Ascending aorta (tissue), 2 donors: ENCODE measurements at regions not wholly inside any gene's neighbourhood (a gene's known extent, or its start where the extent isn't known, plus 50 kb on each side); places are given as distances from the start of the nearest gene placed in this dataset.

Experiments
- DNase-seq, 2 donors: peaks; one replicate each; pipeline ENCODE4 v3.0.0-alpha.2; 2019; ENCODE audit warnings: low spot score in 2 of 2
- H3K27ac ChIP-seq, 2 donors: fragments of 200-600 bp; sonication (generic); one replicate each; pipeline ENCODE4 v1.5.1; 2016 to 2017; ENCODE audit warnings: mild to moderate bottlenecking in 1 of 2
- H3K27me3 ChIP-seq: fragments of 200-600 bp; sonication (generic); one replicate; pipeline ENCODE4 v1.5.1; 2017
- H3K36me3 ChIP-seq, 2 donors: fragments of 200-600 bp; sonication (generic); one replicate each; pipeline ENCODE4 v1.5.1; 2016
- H3K4me1 ChIP-seq, 2 donors: fragments of 200-600 bp; sonication (generic); one replicate each; pipeline ENCODE4 v1.5.1; 2016 to 2017; ENCODE audit warnings: mild to moderate bottlenecking in 1 of 2
- H3K4me3 ChIP-seq, 2 donors: fragments of 200-600 bp; sonication (generic); one replicate each; pipeline ENCODE4 v1.5.1; 2016 to 2017; ENCODE audit warnings: mild to moderate bottlenecking in 1 of 2
- H3K9me3 ChIP-seq, 2 donors: fragments of 200-600 bp; sonication (generic); one replicate each; pipeline ENCODE4 v1.5.1; 2016
- CTCF ChIP-seq, 3 experiments: fragments of 200-600 bp in 2 of 3; fragments of 450-650 bp in 1 of 3; sonication (generic) in 2 of 3; IDR thresholded peaks; one replicate each; pipeline ENCODE4 v1.5.1; 2016 to 2019; ENCODE audit warnings: antibody characterized with exemption in 3 of 3, mild to moderate bottlenecking in 1 of 3, moderate library complexity in 1 of 3
- intact Hi-C: fragments of 100-400 bp; cut with DNase I; formaldehyde crosslinking; loops from one replicate; pipeline ENCODE4 v1.15.1; 2023

DNA sequence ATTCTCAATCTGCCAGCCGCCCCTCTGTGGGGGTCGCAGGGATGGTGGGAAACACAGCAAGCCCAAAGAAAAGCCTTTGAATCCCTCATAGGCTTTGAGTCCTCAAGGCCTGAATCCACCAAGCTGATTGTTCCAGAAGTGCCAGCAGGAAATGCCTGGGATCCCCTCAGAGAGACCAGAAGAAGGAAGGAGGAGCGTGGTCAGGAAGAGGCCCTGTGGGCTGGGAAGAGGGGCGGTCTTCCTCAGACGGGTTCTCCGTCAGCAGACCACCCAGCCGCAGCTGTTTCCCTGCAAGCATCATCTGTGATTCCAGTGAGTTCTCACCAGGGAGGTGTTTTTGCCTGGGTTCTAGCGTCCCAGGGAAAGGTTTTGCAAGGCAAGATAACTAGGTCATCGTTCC, 190.0 kb upstream of the KLF6 start:
- TF ChIP-seq CTCF (IDR thresholded peaks at IDR 0.05), result no peak
- H3K4me3 ChIP-seq, result no peak overlapping the region
- H3K4me1 ChIP-seq, result peaks cover 0 to 7% of the 10 kb centered on the region in 2 donors
- no peak overlapping the region for H3K27ac ChIP-seq
- H3K9me3 ChIP-seq, result no peaks in the 10 kb centered on the region
- DNase-seq, result no peak
- H3K27me3 ChIP-seq, result no peaks in the 10 kb centered on the region
- H3K36me3 ChIP-seq, result no peaks in the 10 kb centered on the region
- intact Hi-C loops, result no loop called here

DNA sequence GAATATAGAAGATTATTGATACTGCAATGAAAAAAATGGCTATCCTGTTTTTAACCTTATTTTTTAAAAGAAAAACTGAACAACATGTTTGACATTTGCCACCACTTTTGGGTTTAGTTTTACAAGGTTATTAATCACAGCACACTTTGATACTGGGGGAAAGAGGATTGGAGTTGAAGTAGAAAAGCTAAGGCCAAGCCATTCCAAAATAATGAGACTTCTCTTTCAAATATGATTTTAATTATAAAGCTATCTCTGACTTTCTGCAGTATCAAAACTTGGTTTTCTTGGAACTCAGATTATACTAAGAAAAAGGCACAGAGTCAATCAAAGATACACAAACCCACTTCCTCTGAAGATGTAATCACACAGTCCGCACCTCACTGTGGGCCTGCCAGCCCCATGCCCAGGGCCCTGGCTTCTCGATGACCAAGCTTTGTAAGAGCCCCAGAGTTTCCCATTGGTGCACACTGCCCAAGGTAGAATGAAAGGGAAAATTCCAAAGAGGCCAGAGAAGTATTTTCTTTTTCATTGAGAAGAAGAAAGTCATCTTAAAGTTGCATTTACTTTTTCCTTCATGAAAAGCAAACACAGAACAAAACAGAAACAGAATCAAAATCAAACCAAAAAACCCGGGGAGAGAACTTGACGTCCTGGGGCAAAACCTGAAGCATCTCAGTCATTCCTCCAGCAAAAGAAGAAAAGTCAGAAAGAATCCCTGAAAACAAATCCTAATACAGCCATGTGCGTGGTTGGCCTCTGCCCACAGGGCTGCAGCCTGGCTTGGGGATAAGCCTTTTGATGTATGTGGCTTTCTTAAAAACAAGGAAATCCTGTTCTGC, 187.7 kb upstream of the KLF6 start:
- intact Hi-C loops, result no loop called here
- Histone ChIP-seq H3K4me3 (no peak overlapping the region), H3K36me3 (no peaks in the 10 kb centered on the region), H3K4me1 (peaks cover 0 to 7% of the 10 kb centered on the region in 2 donors), H3K27me3 (no peaks in the 10 kb centered on the region), H3K27ac (peak overlapping the region; percentile 51 to 65), H3K9me3 (no peaks in the 10 kb centered on the region)
- TF ChIP-seq CTCF (IDR thresholded peaks at IDR 0.05), result no peak
- no peak for DNase-seq

- TF ChIP-seq CTCF (IDR thresholded peaks at IDR 0.05), result no peak
- intact Hi-C loops, result no loop called here
Measured at GRCh38 chr10:3971713-3972112, 186.7 kb upstream of the KLF6 start.

DNA sequence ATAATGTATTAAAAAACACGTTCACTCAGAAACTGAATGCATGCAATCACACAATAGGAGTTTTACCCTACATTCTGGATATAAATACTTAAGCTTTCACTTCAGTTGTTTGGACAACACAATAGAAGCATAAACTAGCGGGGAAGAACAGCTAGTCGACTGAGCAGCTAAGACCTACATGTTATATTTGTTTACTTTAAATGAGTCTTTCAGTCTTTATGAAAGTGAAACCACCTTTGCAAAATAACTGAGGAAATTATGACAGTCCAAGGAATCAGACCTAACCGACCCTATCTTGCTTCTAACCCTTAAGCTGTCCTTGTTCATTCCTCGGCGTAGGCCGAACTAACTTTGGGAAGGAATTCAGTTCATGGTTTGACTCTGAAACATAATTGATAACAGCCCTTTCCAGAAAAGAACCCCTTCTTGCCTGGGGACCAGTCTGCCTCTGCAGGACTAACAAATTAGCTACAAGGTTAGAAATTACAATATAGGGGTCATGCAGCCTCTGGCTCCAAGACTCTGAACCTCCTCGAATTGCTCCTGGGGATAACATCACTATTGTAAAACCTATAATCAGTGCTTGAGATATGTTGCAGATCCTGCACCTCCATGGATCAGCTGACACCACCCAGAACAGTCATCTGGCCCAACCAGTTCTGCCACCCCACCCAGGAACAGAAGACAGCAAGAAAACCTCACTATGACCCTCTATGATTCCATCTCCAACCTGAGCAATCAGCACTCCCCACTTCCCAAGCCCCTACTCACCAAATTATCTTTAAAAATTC, 185.1 kb upstream of the KLF6 start:
- TF ChIP-seq CTCF (IDR thresholded peaks at IDR 0.05), result no peak
- H3K36me3 ChIP-seq, result no peaks in the 10 kb centered on the region
- no peak for DNase-seq
- no peak overlapping the region for H3K4me3 ChIP-seq
- intact Hi-C loops, result no loop called here
- no peak overlapping the region for H3K27ac ChIP-seq
- H3K27me3 ChIP-seq, result no peaks in the 10 kb centered on the region
- H3K4me1 ChIP-seq, result peaks cover 0 to 7% of the 10 kb centered on the region in 2 donors
- H3K9me3 ChIP-seq, result no peaks in the 10 kb centered on the region

More at GRCh38 chr10:3971713-3972112, 186.7 kb upstream of the KLF6 start:
- Histone ChIP-seq H3K36me3 (no peaks in the 10 kb centered on the region), H3K4me1 (peaks cover 0 to 7% of the 10 kb centered on the region in 2 donors), H3K27me3 (no peaks in the 10 kb centered on the region), H3K27ac (no peak overlapping the region), H3K4me3 (no peak overlapping the region), H3K9me3 (no peaks in the 10 kb centered on the region)
- DNase-seq, result no peak

GRCh38 chr10:3968727-3969126, 183.7 kb upstream of the KLF6 start:
- intact Hi-C loops, result no loop called here
- no peak for TF ChIP-seq CTCF (IDR thresholded peaks at IDR 0.05)
- Histone ChIP-seq H3K27me3 (no peaks in the 10 kb centered on the region), H3K4me1 (peaks cover 0 to 7% of the 10 kb centered on the region in 2 donors), H3K36me3 (no peaks in the 10 kb centered on the region), H3K27ac (no peak overlapping the region), H3K4me3 (no peak overlapping the region), H3K9me3 (no peaks in the 10 kb centered on the region)
- DNase-seq, result no peak
